DOHH2 (cell line): ENCODE measurements at regions not wholly inside any gene's neighbourhood (a gene's known extent, or its start where the extent isn't known, plus 50 kb on each side); places are given as distances from the start of the nearest gene placed in this dataset.

Source experiments
- H3F3A ChIP-seq: fragments of 200-600 bp; sonication (generic), shearing (Covaris generic); 2 replicates; pipeline ENCODE4 v1.6.0; 2016; ENCODE audit warnings: antibody characterized with exemption, mild to moderate bottlenecking; ENCODE audit not compliant: control insufficient read depth, insufficient read depth
- H3K27ac ChIP-seq: fragments of 200-600 bp; sonication (generic); 2 replicates; pipeline ENCODE4 v1.5.1; 2014; ENCODE audit warnings: low read depth, mild to moderate bottlenecking, low read length, moderate library complexity
- H3K27me3 ChIP-seq: fragments of 200-600 bp; sonication (generic); 2 replicates; pipeline ENCODE4 v1.6.1; 2014; ENCODE audit warnings: mild to moderate bottlenecking, low read length, mixed read lengths; ENCODE audit not compliant: control insufficient read depth
- H3K36me3 ChIP-seq: fragments of 200-600 bp; sonication (generic); 2 replicates; pipeline ENCODE4 v1.6.1; 2014; ENCODE audit warnings: mild to moderate bottlenecking, low read length, moderate library complexity, mixed read lengths; ENCODE audit not compliant: control insufficient read depth
- H3K4me1 ChIP-seq: fragments of 200-600 bp; sonication (generic); 2 replicates; pipeline ENCODE4 v1.6.1; 2014; ENCODE audit warnings: mild to moderate bottlenecking, low read length, mixed read lengths; ENCODE audit not compliant: control insufficient read depth
- H3K4me2 ChIP-seq: fragments of 200-600 bp; sonication (generic); 2 replicates; pipeline ENCODE4 v1.6.0; 2014; ENCODE audit warnings: mild to moderate bottlenecking, low read length, moderate library complexity
- H3K4me3 ChIP-seq: fragments of 200-600 bp; sonication (generic); 2 replicates; pipeline ENCODE4 v1.5.1; 2014; ENCODE audit warnings: mild to moderate bottlenecking, low read length, mixed read lengths
- H3K79me2 ChIP-seq: fragments of 200-600 bp; sonication (generic); 2 replicates; pipeline ENCODE4 v1.6.1; 2014; ENCODE audit warnings: mild to moderate bottlenecking, low read length, mixed read lengths; ENCODE audit not compliant: control insufficient read depth
- H3K9me2 ChIP-seq: fragments of 200-600 bp; sonication (generic); replicated peaks from 2 replicates; pipeline ENCODE4 v1.6.1; 2014; ENCODE audit warnings: mild to moderate bottlenecking, low read length, mixed read lengths; ENCODE audit not compliant: control insufficient read depth
- H3K9me3 ChIP-seq: fragments of 200-600 bp; sonication (generic); 2 replicates; pipeline ENCODE4 v1.6.1; 2014; ENCODE audit warnings: antibody characterized with exemption, low read length, mixed read lengths; ENCODE audit not compliant: control insufficient read depth, insufficient read depth
- H4K20me1 ChIP-seq: fragments of 200-600 bp; sonication (generic); 2 replicates; pipeline ENCODE4 v1.6.0; 2014; ENCODE audit warnings: low read depth, mild to moderate bottlenecking, antibody characterized with exemption, low read length, moderate library complexity; ENCODE audit not compliant: control insufficient read depth, insufficient read depth
- CTCF ChIP-seq: fragments of 200-600 bp; sonication (generic); IDR thresholded peaks from one replicate; pipeline ENCODE4 v1.5.1; 2014; ENCODE audit warnings: antibody characterized with exemption, mild to moderate bottlenecking, low read depth, low read length; ENCODE audit not compliant: poor library complexity, severe bottlenecking
- EZH2phosphoT487 ChIP-seq: fragments of 200-600 bp; sonication (generic); IDR thresholded peaks from 2 replicates; pipeline ENCODE4 v1.6.1; 2017; ENCODE audit warnings: borderline replicate concordance, mild to moderate bottlenecking, antibody characterized with exemption, low read length, moderate library complexity, mixed read lengths

DNA sequence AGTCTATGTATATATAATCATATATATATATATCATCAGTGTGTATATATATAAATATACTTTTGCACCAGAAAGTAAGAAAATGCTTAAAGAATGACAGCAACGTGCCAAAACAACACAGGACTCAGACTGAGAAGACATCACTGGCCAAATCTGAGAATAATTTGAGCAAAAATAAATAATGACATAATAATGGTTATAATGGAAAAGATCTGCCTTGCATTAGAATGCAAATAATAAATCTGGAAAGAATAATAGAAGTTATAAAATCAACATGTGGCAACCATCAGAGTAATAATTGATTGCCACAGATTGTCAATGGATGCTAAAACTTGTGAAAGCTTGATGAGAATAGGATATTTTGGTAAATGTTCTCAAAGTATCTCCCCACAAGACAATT, 61.5 kb upstream of the PLEKHG7 start:
- Histone ChIP-seq H3K27ac (no peak overlapping the region), H3K79me2 (no peaks in the 10 kb centered on the region), H3K9me3 (no peaks in the 10 kb centered on the region), H4K20me1 (no peaks in the 10 kb centered on the region), H3K4me2 (no peak overlapping the region), H3K4me3 (no peak overlapping the region), H3K36me3 (no peaks in the 10 kb centered on the region), H3K4me1 (no peaks in the 10 kb centered on the region), H3F3A (no peaks in the 10 kb centered on the region), H3K9me2 (no peaks in the 10 kb centered on the region), H3K27me3 (no peaks in the 10 kb centered on the region)
- TF ChIP-seq EZH2phosphoT487, result no peak

DNA sequence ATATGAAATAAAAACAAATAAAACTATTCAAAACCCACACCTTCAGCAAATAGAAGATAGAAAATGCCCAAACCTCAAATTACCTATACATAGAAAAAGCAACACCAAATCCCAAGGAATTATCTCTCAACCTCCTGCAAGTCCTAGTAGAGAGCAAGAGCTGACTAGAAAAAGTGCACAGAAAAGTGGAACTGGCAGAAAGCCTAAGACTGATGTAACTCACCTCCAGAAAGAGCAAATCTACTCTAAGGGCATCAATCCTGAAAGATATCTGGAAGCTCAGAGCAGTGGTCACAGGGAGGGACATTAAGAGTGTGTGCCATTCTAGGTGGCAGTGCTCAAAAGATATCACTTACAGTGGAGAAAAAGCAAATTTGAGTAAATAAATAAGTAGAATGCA, 62.1 kb upstream of the PLEKHG7 start:
- Histone ChIP-seq H3K9me3 (no peaks in the 10 kb centered on the region), H4K20me1 (no peaks in the 10 kb centered on the region), H3F3A (no peaks in the 10 kb centered on the region), H3K36me3 (no peaks in the 10 kb centered on the region), H3K27ac (no peak overlapping the region), H3K4me2 (no peak overlapping the region), H3K4me1 (no peaks in the 10 kb centered on the region), H3K4me3 (no peak overlapping the region), H3K79me2 (no peaks in the 10 kb centered on the region), H3K27me3 (no peaks in the 10 kb centered on the region), H3K9me2 (no peaks in the 10 kb centered on the region)
- TF ChIP-seq CTCF, result no peak
- no peak for TF ChIP-seq EZH2phosphoT487

- H3K4me1 ChIP-seq, result no peaks in the 10 kb centered on the region
These were observed 63.8 kb upstream of the PLEKHG7 start for GRCh38 chr12:92639017-92639416.

DNA sequence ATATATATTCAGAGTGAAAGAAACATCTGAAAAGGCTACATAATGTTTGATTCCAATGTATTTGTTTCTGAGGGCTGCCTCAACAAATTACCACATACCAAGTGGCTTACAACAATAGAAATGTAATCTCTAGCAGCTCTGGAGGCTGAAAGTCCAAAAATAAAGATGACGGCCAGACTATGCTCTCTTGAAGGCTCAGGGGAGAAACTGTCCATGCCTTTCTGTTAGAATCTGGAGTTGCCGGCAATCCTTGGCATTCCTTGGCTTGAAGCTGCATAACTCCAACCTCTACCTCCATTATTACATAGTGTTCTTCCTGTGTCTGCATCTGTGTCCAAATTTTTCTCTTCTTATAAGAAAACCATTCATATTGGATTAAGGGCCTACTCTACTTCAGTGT, 68.1 kb upstream of the PLEKHG7 start:
- Histone ChIP-seq H3K27ac (no peak overlapping the region), H3K4me1 (peaks cover 2% of the 10 kb centered on the region), H3F3A (no peaks in the 10 kb centered on the region), H3K9me3 (no peaks in the 10 kb centered on the region), H3K27me3 (no peaks in the 10 kb centered on the region), H3K9me2 (no peaks in the 10 kb centered on the region), H4K20me1 (no peaks in the 10 kb centered on the region), H3K36me3 (no peaks in the 10 kb centered on the region), H3K4me3 (no peak overlapping the region), H3K4me2 (no peak overlapping the region), H3K79me2 (no peaks in the 10 kb centered on the region)
- TF ChIP-seq CTCF (no peak), EZH2phosphoT487 (no peak)

More at GRCh38 chr12:92639017-92639416, 63.8 kb upstream of the PLEKHG7 start:
- no peaks in the 10 kb centered on the region for H3K9me2 ChIP-seq
- H3K27me3 ChIP-seq, result no peaks in the 10 kb centered on the region
- H3K9me3 ChIP-seq, result no peaks in the 10 kb centered on the region
- no peaks in the 10 kb centered on the region for H3K79me2 ChIP-seq
- TF ChIP-seq EZH2phosphoT487 (no peak), CTCF (no peak)
- H3K4me2 ChIP-seq, result no peak overlapping the region
- no peaks in the 10 kb centered on the region for H3F3A ChIP-seq
- H3K36me3 ChIP-seq, result no peaks in the 10 kb centered on the region
- H3K4me3 ChIP-seq, result no peak overlapping the region
- H4K20me1 ChIP-seq, result no peaks in the 10 kb centered on the region
- H3K27ac ChIP-seq, result no peak overlapping the region
